GM19395 (cell line): ENCODE measurements at regions not wholly inside any gene's neighbourhood (a gene's known extent, or its start where the extent isn't known, plus 50 kb on each side); places are given as distances from the start of the nearest gene placed in this dataset.
A peak's percentile ranks its signal among the peaks of the same experiment; 100 is the strongest.

Experiments used
- ATAC-seq: cut with Tn5 transposase; IDR thresholded peaks from one replicate; pipeline ENCODE4 v1.9.1; 2021; ENCODE audit warnings: mild to moderate bottlenecking, moderate library complexity; ENCODE audit not compliant: unreplicated experiment

DNA sequence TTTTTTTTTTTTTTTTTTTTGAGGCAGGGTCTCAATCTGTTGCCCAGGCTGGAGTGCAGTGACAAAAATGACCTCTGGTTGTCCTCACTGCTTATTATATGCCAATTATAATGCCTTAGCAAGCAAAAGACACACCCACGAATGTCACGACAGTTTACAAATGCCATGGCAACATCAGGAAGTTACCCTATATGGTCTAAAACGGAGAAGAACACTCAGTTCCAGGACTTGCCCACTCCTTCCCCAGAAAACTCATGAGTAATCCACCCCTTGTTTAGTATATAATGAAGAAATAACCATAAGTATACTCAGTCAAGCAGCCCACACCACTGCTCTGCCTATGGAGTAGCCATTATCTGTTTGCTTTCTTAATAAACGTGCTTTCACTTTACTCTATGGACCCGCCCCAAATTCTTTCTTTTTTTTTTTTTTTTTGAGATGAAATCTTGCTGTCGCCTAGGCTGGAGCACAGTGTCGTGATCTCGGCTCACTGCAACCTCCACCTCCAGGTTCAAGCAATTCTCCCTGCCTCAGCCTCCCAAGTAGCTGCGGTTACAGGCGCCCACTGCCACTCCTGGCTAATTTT is 106.2 kb downstream of the SMIM20 start:
- no peak for ATAC-seq

DNA sequence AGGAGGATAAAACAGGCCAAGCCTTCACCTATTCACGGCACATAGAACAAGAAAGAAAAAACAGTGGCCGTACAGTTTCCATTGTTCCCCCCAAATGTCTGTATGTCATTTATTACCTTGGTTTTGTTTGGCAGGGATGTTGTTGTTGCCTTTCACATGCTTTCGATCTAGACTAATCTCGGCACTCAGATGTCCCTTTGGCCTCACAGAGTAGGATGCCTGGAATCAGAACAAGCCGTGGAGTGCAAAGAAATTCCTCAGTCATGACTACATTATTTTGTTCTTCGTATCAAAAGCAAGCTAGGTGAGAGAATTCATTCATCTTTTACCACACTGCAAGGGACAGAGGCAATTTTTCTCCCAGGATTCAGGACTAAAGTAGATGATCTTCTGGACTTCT is 106.9 kb downstream of the SMIM20 start:
- no peak for ATAC-seq

DNA sequence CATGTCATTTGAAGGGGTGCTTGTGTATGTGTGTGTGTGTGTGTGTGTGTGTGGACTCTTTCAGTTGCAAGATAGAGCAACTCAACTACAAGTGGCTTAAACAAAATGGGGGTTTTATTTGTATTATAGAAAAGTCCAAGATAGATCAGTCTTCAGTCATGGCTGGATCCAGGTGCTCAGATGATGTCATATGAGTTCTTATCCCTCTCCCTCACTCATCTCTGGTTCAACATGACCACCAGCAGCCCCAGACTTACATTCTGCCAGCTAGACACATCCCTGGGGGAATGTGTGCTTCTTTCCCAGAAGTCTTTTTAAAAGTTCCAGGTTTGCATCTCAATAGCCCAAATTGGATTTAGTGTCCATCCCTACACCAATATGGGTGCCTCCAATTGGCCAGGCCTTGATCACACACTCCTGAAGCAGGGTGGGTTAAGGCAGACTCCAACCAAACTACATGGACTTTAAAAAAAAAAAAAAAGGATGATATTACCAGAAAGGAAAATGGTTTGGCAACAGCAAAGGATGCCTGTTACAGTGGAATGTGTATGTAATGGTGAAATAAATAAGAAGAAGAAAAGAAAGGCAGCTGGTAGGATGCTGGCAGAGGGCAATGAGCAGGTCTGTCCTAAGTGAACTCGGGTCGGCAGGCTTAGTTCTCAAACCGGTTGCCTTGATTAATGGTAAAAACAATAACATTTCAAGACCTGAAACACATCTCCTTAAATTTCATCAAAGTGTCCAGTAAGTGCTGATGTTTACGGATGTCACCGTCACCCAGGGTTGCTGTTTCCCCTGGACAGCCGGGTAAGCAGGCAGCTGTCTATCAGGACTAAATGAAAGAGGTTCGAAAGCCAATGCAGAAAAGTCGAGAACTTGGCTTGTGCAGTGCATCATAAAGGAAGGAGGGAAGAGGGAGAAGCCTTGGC is 107.7 kb downstream of the SMIM20 start:
- no peak for ATAC-seq

DNA sequence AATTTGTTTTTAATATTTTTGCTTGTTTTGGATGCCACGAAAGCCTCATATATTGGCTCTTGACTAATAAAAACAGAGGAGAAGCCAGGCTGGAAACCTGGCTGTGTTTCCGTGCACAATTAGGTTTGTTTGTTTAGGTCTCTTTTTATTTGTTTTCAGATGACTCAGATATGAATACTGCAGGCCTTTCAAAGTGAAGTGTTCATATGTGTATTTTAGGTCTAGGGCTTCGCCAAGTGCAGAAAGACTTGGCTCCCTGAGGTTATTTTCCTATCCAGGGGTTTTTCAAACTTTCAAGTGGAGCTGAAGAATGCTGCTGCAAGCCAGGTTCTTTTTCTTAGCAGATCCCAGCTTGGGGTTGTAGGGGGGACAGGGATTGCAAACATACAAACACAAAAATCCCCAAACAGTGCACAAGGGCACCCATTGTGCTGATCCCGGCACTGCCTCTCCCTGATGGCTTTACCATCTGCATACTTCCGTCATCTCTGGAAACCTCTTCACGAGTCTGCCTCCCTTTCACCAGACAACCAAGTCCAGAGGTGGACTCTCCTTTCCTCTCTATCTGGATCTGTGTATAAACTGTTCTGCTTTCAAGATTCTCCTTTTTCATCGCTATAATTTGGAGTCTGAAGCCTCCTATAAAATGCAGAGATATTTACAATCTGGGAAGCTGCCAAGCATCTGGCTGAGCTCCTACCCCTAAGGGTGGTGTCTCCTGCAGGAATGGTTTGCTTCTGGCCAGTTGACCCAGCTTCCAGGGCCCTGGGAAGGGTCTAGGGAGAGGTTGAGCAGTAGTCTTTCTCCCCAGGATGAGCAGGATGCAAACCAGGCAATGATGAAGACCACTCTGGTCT is 108.6 kb downstream of the SMIM20 start:
- no peak for ATAC-seq

DNA sequence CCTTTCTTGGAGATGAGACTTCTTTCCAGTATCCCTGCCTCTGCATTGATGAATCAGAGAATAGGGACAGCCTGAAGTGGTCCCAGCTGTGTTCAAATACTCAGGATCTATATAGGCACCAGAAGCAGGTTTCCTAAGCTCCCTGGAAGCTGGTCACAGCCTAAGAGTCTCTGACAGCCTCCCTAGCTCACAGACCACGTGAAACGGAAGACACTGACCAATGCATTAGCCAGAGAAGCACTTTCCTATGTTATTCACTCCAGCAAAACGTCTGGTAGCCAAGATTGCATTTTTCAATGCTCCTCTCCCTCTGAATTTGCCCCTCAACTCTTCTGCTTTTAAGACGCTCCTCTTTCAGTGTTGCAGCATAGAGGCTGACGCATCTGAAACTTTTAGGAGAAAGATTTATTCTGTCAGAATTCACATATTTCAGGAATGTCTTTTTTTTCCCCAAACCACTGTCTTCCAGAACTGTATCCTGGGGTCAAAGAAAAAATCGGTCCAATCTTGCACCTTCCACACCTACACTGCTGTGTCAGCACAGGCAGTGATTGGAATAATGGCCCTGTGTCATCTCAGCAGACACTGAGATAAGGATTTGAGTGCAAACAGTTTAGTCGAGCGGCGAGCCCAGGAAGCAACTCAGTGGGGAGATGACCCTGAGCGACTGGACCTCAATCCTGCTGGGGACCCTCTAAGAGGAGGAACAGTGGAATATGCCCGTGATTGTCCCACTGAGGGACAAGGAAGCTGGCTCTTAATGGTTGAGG is 109.4 kb downstream of the SMIM20 start:
- ATAC-seq = no peak

DNA sequence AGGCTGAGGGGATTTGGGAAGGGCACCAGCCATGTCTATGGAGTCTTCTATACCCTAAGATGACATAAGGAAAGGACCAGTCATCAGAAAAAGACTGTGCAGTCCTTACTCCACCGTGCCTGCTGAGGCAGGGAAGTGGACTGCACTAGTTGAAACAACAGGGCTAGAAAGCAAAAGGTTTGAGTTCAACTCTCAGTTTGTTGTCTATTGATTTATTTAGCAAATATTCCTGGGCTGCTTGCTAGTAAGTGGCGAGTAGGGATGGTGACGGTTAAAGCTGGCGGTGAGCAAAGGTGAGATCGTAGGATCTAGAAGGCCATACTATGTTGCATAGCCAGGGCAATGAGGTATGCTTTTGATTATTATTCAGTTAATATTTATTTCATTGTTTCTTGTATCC is 110.1 kb downstream of the SMIM20 start:
- ATAC-seq = no peak

DNA sequence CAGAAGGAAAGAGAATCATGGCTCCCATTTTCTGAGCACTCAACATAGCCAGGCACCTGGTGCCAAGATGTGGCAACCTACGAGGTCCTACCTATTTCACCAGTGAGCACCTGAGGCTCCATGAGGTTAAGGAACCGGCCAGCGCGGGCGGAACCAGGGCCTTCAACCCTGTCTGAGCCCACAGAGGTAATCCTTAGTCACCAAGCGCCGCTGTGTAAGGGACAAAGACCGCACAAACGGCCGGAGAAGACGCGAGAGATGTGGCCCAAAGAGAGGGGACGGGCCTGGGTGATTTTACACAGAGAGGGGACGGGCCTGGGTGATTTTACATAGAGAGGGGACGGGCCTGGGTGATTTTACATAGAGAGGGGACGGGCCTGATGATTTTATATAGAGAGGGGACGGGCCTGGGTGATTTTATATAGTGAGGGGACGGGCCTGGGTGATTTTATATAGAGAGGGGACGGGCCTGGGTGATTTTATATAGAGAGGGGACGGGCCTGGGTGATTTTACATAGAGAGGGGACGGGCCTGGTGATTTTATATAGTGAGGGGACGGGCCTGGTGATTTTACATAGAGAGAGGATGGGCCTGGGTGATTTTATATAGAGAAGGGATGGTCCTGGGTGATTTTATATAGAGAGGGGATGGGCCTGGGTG is 114.2 kb downstream of the SMIM20 start:
- no peak for ATAC-seq

DNA sequence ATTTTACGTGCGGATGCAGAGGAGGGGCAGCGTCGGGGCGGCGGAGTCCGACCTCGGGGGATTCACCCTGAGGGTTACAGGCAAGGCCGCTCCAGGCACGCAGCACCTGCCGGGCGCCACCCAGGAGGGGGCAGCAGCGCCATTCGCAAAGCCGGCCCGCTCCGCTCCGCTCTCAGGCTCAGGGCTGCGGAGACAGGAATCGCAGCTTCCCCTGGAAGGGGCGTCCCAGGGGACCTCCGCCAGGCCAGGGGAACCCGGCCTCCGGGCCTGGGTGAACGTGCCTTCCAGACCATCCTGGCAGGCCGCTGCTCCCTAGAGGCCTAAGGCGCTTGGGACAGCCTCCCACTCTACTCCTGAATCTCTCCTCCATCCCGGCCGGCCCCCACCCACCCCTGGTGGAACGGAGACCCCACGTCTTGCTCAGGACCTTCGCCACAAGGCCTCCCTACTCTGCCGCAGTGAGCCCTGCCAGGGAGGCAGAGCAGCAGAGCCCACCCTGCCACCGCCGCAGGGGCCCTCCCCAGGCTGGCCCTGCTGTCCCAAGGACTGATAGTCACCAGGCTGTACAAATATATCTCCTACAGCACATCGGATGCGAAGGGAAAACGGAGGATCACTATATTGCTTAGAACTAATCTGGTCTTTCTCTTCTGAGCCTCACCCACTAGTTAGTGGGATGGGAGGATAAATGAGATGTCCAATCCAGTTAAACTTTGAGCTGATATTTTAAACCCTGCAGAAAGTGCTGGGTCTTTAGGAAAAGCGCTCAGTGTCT is 115.0 kb downstream of the SMIM20 start:
- peak; percentile 87 for ATAC-seq

DNA sequence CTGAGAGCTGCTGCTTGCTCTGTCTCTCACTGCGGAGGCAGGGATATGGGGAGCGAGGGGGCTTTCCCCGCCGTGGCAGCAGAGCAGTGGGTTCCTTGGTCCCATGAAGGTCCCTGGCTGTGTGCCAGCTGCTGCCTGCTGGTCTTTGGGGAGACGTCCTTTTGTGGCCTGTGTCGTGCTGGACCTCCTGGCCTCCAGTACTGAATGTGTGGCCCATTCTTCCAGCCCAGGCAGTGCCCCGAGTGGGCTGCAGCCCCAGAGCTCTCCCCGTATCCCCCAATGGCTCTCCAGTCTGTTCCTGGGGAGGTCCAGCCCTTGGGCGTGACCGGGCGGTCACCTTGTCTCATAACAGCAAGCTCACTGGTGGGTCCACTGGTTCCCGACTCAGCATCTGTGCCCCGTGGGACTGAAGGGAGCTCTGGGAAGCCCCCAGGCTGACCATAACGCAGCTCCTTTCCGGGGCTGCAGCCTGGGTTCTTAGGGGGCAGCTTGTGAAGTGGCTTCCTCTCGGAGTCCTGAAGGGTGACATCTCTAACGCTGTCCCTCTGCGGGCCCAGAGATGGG is 115.6 kb downstream of the SMIM20 start:
- ATAC-seq = no peak

DNA sequence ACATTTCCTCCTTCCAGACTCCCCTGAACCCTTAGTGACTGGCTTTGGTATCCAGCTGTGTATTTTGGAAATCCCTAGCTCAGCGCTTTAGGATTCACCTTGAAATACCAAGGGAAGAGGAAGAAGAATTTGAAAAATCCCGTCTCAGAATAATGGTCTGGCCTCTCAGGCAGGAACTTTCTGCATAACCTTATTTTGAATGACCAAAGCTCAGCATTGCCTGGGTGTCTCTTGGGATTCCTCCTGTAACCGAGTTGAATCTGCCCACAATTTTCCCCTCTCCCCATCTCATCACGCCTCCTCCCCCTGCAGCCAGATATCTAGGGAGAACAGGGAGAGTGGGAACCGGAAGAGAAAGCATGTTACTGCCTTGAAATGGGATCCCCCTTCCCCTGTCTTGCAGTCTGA is 116.2 kb downstream of the SMIM20 start:
- no peak for ATAC-seq

DNA sequence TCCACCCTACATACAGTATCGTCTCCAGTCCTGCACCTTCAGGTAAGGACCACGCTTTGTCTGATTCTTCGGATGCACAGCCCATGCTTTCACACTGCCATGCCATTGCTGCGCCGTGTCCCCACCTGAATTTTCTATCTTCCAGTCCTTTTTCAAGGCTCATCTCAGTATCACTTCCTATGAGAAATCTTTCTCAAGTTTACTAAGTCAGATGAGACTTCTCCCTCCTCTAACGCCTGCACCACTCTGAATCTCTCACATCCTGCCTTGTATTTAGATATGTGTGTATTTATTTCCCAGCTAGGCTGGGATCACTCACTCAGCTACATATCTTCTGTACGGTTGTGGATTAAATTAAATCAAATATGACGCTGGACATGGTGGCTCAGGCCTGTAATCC is 116.8 kb downstream of the SMIM20 start:
- no peak for ATAC-seq

DNA sequence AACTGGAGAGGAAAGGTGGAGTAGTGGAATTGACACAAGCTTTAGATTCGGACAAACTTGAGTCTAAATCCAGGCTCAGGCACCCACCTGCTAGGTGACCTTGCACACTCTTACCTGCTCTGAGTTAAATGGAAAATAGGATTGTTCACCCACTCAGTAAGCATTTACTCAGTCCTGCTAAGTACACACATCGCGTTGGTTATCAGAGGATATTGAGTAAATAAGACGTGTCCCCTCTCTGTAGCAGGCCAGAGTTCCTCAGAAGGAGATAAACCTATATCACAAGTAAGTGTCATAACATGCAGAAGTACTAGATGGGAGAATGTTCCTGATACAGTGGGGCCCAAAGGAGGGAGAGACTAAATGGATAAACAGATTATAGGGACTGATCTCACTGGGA is 117.7 kb downstream of the SMIM20 start:
- ATAC-seq = no peak

DNA sequence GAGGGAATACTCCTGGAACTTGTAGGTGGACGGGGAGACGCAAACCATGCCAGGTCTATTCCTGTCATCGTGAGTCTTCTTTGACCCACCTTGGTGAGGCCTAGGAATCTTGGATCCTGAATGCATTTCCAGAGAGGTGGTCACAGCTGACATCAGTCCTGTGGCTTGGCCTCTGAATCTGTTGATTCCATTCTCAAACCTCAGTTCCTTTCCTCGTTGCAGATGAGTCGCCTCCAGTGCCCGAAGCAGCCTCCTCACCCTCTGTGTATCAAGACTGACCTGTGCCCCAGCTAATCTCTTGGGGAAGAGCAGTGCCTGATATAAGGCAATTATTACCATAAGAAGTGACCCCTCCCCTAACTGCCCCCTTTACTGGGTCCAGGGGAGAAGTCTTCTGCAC is 118.1 kb downstream of the SMIM20 start:
- no peak for ATAC-seq

DNA sequence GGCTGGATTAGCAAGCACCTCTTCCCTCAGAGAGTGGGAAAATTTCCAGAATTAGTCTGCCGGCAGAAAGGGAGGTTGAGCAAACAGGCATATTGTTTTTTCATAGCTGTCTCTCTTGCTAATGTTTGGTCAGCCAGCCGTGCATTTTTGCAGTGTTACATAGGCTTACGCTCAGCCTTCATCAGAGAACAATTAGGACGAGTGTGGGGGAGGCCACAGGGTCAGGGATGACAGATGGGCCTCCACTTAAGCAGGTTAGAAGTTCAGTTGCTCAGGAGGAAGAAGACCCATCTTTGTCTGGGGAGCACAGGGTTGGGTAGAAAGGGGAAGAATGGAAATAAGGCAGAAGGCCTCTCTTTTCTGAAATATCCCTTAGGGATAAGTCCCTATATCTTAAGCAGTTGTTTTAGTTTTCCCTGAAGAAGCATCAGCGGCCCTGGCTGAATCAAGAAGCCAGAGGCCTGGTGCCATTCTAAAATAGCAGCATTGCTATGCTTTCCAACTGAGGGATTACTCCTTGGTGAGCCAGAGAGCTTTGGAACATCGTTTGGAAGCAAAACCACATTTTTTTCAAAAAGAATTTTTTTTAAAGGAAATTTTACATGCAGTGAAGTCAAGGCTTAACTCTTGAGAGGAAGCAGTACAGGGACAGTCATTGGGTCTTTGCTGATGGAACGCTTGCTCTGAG is 118.8 kb downstream of the SMIM20 start:
- ATAC-seq = no peak

DNA sequence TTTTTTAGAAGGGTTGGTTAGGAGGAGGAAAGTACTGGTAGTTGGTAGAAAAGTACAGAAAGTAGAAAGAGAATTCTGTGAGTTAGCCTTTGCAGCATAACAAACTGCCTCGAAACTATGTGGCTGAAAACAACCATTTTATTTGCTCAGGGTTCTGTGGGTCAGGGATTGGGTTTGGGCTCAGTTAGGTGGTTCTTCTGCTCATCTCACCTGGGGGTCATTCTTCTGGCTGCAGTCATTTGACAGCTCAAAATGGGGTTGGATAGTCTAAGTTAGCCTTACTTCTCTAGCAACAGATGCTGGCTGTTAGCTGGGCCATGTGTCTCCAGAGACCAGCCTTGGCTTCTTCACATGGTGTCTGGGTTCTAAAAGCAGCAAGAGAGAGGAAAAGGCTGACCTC is 119.4 kb downstream of the SMIM20 start:
- ATAC-seq = no peak

DNA sequence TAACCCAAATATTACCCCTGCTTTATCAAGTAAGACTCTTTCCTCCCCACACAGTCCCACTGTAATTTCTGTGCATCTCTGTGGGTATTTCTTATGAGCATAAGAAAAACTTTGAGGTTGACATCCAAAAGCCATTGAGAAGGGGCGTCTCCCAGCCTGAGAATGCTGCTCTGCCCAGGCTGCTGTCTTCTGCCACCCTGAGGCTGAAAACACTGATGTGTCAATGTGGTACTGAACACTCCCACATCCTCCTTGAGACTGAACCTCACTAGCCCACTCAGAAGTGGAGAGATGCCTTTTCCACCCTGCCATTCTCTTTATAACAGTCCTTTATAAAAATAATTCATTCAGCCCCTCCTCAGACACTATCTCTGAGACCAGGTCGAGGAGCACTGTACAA is 120.8 kb downstream of the SMIM20 start:
- ATAC-seq = no peak

DNA sequence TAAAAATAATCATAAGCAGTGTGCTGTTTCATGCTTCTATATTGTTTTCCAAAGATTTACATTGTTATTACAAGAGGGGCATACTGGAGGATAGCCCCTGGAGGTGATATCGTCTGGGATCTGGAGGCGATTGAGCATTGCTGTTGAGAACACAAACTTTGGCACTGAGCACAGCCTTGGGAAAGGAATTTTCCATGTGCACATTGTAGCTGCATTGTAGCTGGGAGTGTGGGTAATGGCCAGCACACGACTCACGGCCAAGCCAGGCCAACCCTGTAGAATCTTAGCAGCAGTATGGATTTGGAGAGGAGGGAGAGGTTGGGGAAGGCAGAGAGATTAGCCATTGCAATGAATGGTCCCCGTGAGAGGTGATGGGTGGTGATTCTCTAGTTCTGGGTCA is 121.9 kb downstream of the SMIM20 start:
- ATAC-seq = no peak

DNA sequence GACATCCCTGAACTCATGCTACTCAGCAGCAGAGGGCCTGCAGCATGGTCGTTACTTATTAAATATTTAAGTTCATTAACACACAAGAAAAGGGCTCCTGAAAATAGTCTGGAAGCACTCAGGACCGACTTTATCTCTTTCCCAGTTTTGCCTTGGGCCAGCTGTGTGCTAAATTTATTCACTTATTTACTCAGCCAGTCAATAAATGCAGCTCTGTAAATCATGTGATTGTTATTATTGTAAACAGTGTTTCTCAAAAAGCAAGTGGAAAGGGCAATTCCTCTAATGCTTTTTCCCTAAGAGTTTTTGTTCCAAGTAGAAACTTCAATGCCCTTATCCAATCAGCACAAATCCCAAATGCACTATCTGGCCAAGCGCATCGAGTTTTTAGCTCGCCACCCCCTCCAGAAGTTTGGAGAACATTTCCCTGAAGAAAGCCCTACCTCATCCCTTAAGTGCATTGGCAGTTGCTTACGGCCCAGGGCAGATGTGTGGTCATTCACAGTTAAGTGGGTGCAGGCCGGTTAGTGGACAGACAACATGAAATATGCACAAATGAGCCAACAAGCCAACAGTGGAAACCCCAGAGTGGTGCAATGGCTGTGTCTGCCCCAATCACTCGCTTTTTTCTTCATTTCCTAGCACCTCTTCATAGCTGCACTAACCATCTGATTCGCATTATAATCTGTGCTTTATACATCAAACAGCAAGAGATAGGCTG is 125.8 kb downstream of the SMIM20 start:
- ATAC-seq = no peak
